Activated CD8-positive, alpha-beta memory T cell treated with anti-CD3 and anti-CD28 coated beads, Interleukin-2, amount 10 ng/mL, durations not matched to agents 7 days and 5 days (primary cell): ENCODE measurements at regions not wholly inside any gene's neighbourhood (a gene's known extent, or its start where the extent isn't known, plus 50 kb on each side); places are given as distances from the start of the nearest gene placed in this dataset.
A peak's percentile ranks its signal among the peaks of the same experiment; 100 is the strongest.
"Not testable (repeated sequence)": the region's sequence is repeated elsewhere in the genome, so short reads cannot be mapped to it uniquely, and the experiment has no call there.

Source experiments
- ATAC-seq: fragments of 150-1000 bp; cut with Tn5 transposase; one replicate; pipeline ENCODE4 v1.10.0; 2021; ENCODE audit warnings: moderate library complexity
- CTCF ChIA-PET: fragments of 350-600 bp; sonication (Branson Sonifier 250); formaldehyde crosslinking; loops from one replicate; lab custom pipeline; 2021; ENCODE audit warnings: antibody characterized with exemption; lab: Charles Lee
- DNase-seq: peaks from one replicate; pipeline ENCODE4 v3.0.0-alpha.2; 2020
- H3K27ac Mint-ChIP-seq: one replicate; pipeline ENCODE4 v1.8.0; 2021; ENCODE audit warnings: mild to moderate bottlenecking, mixed read lengths
- H3K27me3 Mint-ChIP-seq: one replicate; pipeline ENCODE4 v1.8.0; 2021; ENCODE audit warnings: mixed read lengths
- H3K36me3 Mint-ChIP-seq: one replicate; pipeline ENCODE4 v1.8.0; 2021; ENCODE audit warnings: mild to moderate bottlenecking, mixed read lengths
- H3K4me1 Mint-ChIP-seq: one replicate; pipeline ENCODE4 v1.8.0; 2021; ENCODE audit warnings: mixed read lengths
- H3K4me3 Mint-ChIP-seq: one replicate; pipeline ENCODE4 v1.8.0; 2021; ENCODE audit warnings: mild to moderate bottlenecking, moderate library complexity, mixed read lengths
- H3K9me3 Mint-ChIP-seq: one replicate; pipeline ENCODE4 v1.8.0; 2022; ENCODE audit warnings: low read depth, mixed read lengths

GRCh38 chr3:14263317-14264005 is 84.8 kb downstream of the LSM3 start:
- DNase-seq: no peak
- peaks cover 4% of the 10 kb centered on the region for H3K4me1 Mint-ChIP-seq
- peaks cover 39% of the 10 kb centered on the region for H3K27me3 Mint-ChIP-seq
- no peaks in the 10 kb centered on the region for H3K9me3 Mint-ChIP-seq
- no peak for ATAC-seq
- CTCF ChIA-PET: interaction anchor here (1.6 to 3.5 kb wide), 2 partner anchors 198 to 205 kb away, joined by 3 to 17 read pairs; no protein-coding TSS in a partner anchor
- H3K27ac Mint-ChIP-seq: no peak overlapping the region
- H3K36me3 Mint-ChIP-seq: no peaks in the 10 kb centered on the region
- H3K4me3 Mint-ChIP-seq: no peak overlapping the region

- Mint-ChIP-seq H3K27ac (no peak overlapping the region), H3K9me3 (no peaks in the 10 kb centered on the region), H3K4me3 (no peak overlapping the region), H3K36me3 (no peaks in the 10 kb centered on the region), H3K4me1 (peaks cover 4% of the 10 kb centered on the region), H3K27me3 (peaks cover 59% of the 10 kb centered on the region)
- CTCF ChIA-PET: interaction anchor here (0.8 kb wide), 1 partner anchor 248 kb away, joined by 3 read pairs; no protein-coding TSS in a partner anchor
- peak; percentile 47 for ATAC-seq
- DNase-seq: no peak
These were observed 86.8 kb downstream of the LSM3 start for GRCh38 chr3:14265246-14265962.

- DNase-seq (no peak), ATAC-seq (no peak)
- peaks cover 59% of the 10 kb centered on the region for H3K27me3 Mint-ChIP-seq
- peaks cover 4% of the 10 kb centered on the region for H3K4me1 Mint-ChIP-seq
- no peaks in the 10 kb centered on the region for H3K36me3 Mint-ChIP-seq
- no peak overlapping the region for H3K4me3 Mint-ChIP-seq
- CTCF ChIA-PET: interaction anchor here (0.6 to 1.3 kb wide), 2 partner anchors 201 to 202 kb away, joined by 3 read pairs; no protein-coding TSS in a partner anchor
- no peak overlapping the region for H3K27ac Mint-ChIP-seq
- H3K9me3 Mint-ChIP-seq: no peaks in the 10 kb centered on the region
These were observed 87.7 kb downstream of the LSM3 start for GRCh38 chr3:14266361-14266760.

GRCh38 chr3:14267976-14268375 is 89.4 kb downstream of the LSM3 start:
- no peak for DNase-seq
- CTCF ChIA-PET: no interaction called here
- Mint-ChIP-seq H3K27ac (no peak overlapping the region), H3K36me3 (no peaks in the 10 kb centered on the region), H3K9me3 (no peaks in the 10 kb centered on the region), H3K27me3 (peaks cover 51% of the 10 kb centered on the region), H3K4me1 (peaks cover 4% of the 10 kb centered on the region), H3K4me3 (no peak overlapping the region)
- no peak for ATAC-seq

- Mint-ChIP-seq H3K36me3 (no peaks in the 10 kb centered on the region), H3K27ac (no peak overlapping the region), H3K4me1 (peaks cover 4% of the 10 kb centered on the region), H3K4me3 (no peak overlapping the region), H3K9me3 (no peaks in the 10 kb centered on the region), H3K27me3 (peaks cover 43% of the 10 kb centered on the region)
- DNase-seq: no peak
- CTCF ChIA-PET: no interaction called here
- no peak for ATAC-seq
These were observed 90.3 kb downstream of the LSM3 start for GRCh38 chr3:14268897-14269296.

GRCh38 chr3:14272041-14272958 is 93.7 kb downstream of the LSM3 start:
- H3K36me3 Mint-ChIP-seq, DNase-seq, CTCF ChIA-PET, ATAC-seq, H3K4me1 Mint-ChIP-seq, H3K9me3 Mint-ChIP-seq, H3K4me3 Mint-ChIP-seq, H3K27ac Mint-ChIP-seq: not testable (repeated sequence)
- peaks cover 32% of the 10 kb centered on the region for H3K27me3 Mint-ChIP-seq

- ATAC-seq, H3K27ac Mint-ChIP-seq, DNase-seq, H3K4me3 Mint-ChIP-seq, CTCF ChIA-PET, H3K36me3 Mint-ChIP-seq, H3K4me1 Mint-ChIP-seq, H3K9me3 Mint-ChIP-seq: not testable (repeated sequence)
- H3K27me3 Mint-ChIP-seq: peaks cover 31% of the 10 kb centered on the region
These were observed 94.4 kb downstream of the LSM3 start for GRCh38 chr3:14272959-14273560.

- Mint-ChIP-seq H3K27ac (no peak overlapping the region), H3K9me3 (no peaks in the 10 kb centered on the region), H3K4me3 (no peak overlapping the region), H3K27me3 (peaks cover 21% of the 10 kb centered on the region), H3K4me1 (no peaks in the 10 kb centered on the region), H3K36me3 (no peaks in the 10 kb centered on the region)
- no peak for ATAC-seq
- CTCF ChIA-PET: no interaction called here
- no peak for DNase-seq
These were observed 95.4 kb downstream of the LSM3 start for GRCh38 chr3:14273901-14274611.

GRCh38 chr3:14274612-14274936 is 96.0 kb downstream of the LSM3 start:
- no peaks in the 10 kb centered on the region for H3K4me1 Mint-ChIP-seq
- H3K9me3 Mint-ChIP-seq: no peaks in the 10 kb centered on the region
- no peak overlapping the region for H3K4me3 Mint-ChIP-seq
- ATAC-seq (no peak), DNase-seq (no peak)
- H3K27ac Mint-ChIP-seq: no peak overlapping the region
- H3K36me3 Mint-ChIP-seq: no peaks in the 10 kb centered on the region
- CTCF ChIA-PET: no interaction called here
- peaks cover 16% of the 10 kb centered on the region for H3K27me3 Mint-ChIP-seq

GRCh38 chr3:14274999-14275961 is 96.7 kb downstream of the LSM3 start:
- H3K4me1 Mint-ChIP-seq: no peaks in the 10 kb centered on the region
- DNase-seq: no peak
- CTCF ChIA-PET: interaction anchor here (1.1 to 1.8 kb wide), 2 partner anchors 192 to 193 kb away, joined by 3 to 7 read pairs; no protein-coding TSS in a partner anchor
- no peak overlapping the region for H3K4me3 Mint-ChIP-seq
- no peak for ATAC-seq
- H3K9me3 Mint-ChIP-seq: no peaks in the 10 kb centered on the region
- H3K27ac Mint-ChIP-seq: no peak overlapping the region
- H3K36me3 Mint-ChIP-seq: no peaks in the 10 kb centered on the region
- H3K27me3 Mint-ChIP-seq: peaks cover 9% of the 10 kb centered on the region

GRCh38 chr3:14275962-14276909 is 97.6 kb downstream of the LSM3 start:
- no peaks in the 10 kb centered on the region for H3K4me1 Mint-ChIP-seq
- no peaks in the 10 kb centered on the region for H3K9me3 Mint-ChIP-seq
- H3K36me3 Mint-ChIP-seq: no peaks in the 10 kb centered on the region
- ATAC-seq (no peak), DNase-seq (no peak)
- no peak overlapping the region for H3K27ac Mint-ChIP-seq
- H3K27me3 Mint-ChIP-seq: peaks cover 5% of the 10 kb centered on the region
- H3K4me3 Mint-ChIP-seq: no peak overlapping the region
- CTCF ChIA-PET: interaction anchor here (1.1 to 1.8 kb wide), 2 partner anchors 191 to 192 kb away, joined by 3 to 7 read pairs; no protein-coding TSS in a partner anchor
